Naive thymus-derived CD4-positive, alpha-beta T cell (primary cell): ENCODE measurements at regions not wholly inside any gene's neighbourhood (a gene's known extent, or its start where the extent isn't known, plus 50 kb on each side); places are given as distances from the start of the nearest gene placed in this dataset.

Experiments
- ATAC-seq: fragments of 150-1000 bp; cut with Tn5 transposase; 2 replicates; pipeline ENCODE4 v1.10.0; 2021; ENCODE audit warnings: mild to moderate bottlenecking, moderate library complexity
- CTCF ChIA-PET: fragments of 350-600 bp; sonication (Branson Sonifier 250); formaldehyde crosslinking; loops from one replicate; lab custom pipeline; 2021; ENCODE audit warnings: antibody characterized with exemption; lab: Charles Lee
- POLR2A ChIA-PET: fragments of 350-600 bp; sonication (Branson Sonifier 250); formaldehyde crosslinking; loops from one replicate; lab custom pipeline; 2021; ENCODE audit warnings: antibody characterized with exemption, inconsistent platforms; lab: Charles Lee
- DNase-seq, 9 donors: peaks; one replicate each; pipeline versions ENCODE4 v3.0.0 to v3.0.0-alpha.2; 2020 to 2022; ENCODE audit warnings: mixed read lengths in 1 of 9
- H3K27ac ChIP-seq: one replicate; pipeline ENCODE4 v1.7.0; 2013; ENCODE audit warnings: mild to moderate bottlenecking, low read depth, low read length, moderate library complexity
- H3K27me3 ChIP-seq, 2 donors: one replicate each; pipeline ENCODE4 v1.7.0; 2013; ENCODE audit warnings: low read length in 2 of 2, mild to moderate bottlenecking in 2 of 2, moderate library complexity in 2 of 2; ENCODE audit not compliant: control insufficient read depth in 2 of 2, insufficient read depth in 2 of 2
- H3K36me3 ChIP-seq, 3 experiments: 1 replicate in 2 of 3; 2 replicates in 1 of 3; pipeline ENCODE4 v1.7.0; 2013; ENCODE audit warnings: low read length in 3 of 3, mild to moderate bottlenecking in 3 of 3, moderate library complexity in 1 of 3; ENCODE audit not compliant: insufficient read depth in 3 of 3, control insufficient read depth in 2 of 3
- H3K4me1 ChIP-seq, 2 donors: one replicate each; pipeline ENCODE4 v1.7.0; 2013; ENCODE audit warnings: low read length in 2 of 2, mild to moderate bottlenecking in 2 of 2, moderate library complexity in 1 of 2; ENCODE audit not compliant: control insufficient read depth in 2 of 2, insufficient read depth in 2 of 2
- H3K4me3 ChIP-seq: 2 replicates; pipeline ENCODE4 v1.7.0; 2013; ENCODE audit warnings: mild to moderate bottlenecking, low read length
- H3K9me3 ChIP-seq, 3 experiments: 1 replicate in 2 of 3; 2 replicates in 1 of 3; pipeline ENCODE4 v1.7.0; 2013; ENCODE audit warnings: low read length in 3 of 3; ENCODE audit not compliant: control insufficient read depth in 2 of 3
- H3K27ac Mint-ChIP-seq, 9 donors: one replicate each; pipeline ENCODE4 v1.8.0; 2020 to 2022; ENCODE audit warnings: mixed read lengths in 9 of 9, mild to moderate bottlenecking in 8 of 9, moderate library complexity in 5 of 9, inconsistent platforms in 2 of 9
- H3K27me3 Mint-ChIP-seq, 5 donors: one replicate each; pipeline ENCODE4 v1.8.0; 2021 to 2022; ENCODE audit warnings: mixed read lengths in 5 of 5, mild to moderate bottlenecking in 1 of 5
- H3K36me3 Mint-ChIP-seq, 5 donors: one replicate each; pipeline ENCODE4 v1.8.0; 2020 to 2022; ENCODE audit warnings: mixed read lengths in 5 of 5, mild to moderate bottlenecking in 3 of 5, inconsistent platforms in 1 of 5
- H3K4me1 Mint-ChIP-seq, 7 donors: one replicate each; pipeline ENCODE4 v1.8.0; 2020 to 2022; ENCODE audit warnings: mixed read lengths in 7 of 7, mild to moderate bottlenecking in 3 of 7, inconsistent platforms in 1 of 7
- H3K4me3 Mint-ChIP-seq, 10 donors: one replicate each; pipeline ENCODE4 v1.8.0; 2020 to 2022; ENCODE audit warnings: mild to moderate bottlenecking in 10 of 10, mixed read lengths in 10 of 10, moderate library complexity in 6 of 10, inconsistent platforms in 2 of 10
- H3K9me3 Mint-ChIP-seq, 11 donors: one replicate each; pipeline ENCODE4 v1.8.0; 2020 to 2022; ENCODE audit warnings: mixed read lengths in 11 of 11, mild to moderate bottlenecking in 4 of 11, inconsistent platforms in 1 of 11, moderate library complexity in 1 of 11
- intact Hi-C, 2 donors: fragments of 100-400 bp; cut with micrococcal nuclease; formaldehyde crosslinking; loops; one replicate each; pipeline ENCODE4 v1.15.1; 2023

DNA sequence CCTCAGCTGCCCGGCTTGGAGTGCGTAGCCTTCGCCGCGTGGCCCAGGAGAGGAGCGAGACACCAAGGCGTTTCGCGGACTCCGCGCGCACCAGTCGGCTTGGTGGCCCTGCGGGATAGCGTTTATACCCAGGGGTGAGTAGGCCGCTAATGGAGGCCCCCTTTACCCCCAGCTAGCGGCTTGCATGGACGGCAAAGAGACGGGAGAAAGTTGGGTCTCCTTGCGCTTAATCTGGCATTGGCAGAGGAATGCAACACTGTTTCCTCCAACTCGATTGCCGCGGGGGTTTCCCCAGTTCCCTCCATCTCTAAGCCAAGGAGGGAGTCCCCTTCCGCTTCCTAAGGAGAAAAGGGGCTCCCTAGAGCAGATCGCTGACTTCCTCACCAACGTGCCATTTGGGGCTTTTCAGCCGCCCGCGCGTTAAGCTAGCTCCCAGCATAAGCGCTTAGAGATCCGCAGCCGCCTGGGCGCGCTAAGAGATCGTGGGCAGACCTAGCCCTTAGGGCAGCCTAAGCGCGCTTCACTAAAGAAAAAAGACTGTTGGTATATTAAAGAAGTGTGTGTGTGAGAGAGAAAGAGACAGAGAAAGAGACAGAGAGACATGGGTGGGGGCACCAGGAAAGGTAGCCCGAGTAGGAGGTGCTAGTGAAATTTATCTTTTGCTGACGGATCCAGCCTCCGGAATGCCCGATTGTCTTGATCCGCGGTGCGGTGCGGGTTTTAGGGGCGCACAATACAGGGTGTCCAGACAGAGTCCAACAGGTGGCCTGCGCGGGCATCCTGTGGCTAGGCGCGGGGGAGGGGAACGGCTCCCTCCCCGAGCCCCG lies 597.9 kb upstream of the SGCD start:
- no peaks in the 10 kb centered on the region for H3K36me3 ChIP-seq
- peaks cover 0 to 4% (median 0%) of the 10 kb centered on the region in 7 donors for H3K4me1 Mint-ChIP-seq
- H3K27me3 ChIP-seq: peaks cover 0 to 7% of the 10 kb centered on the region in 2 donors
- peaks cover 0 to 19% (median 6%) of the 10 kb centered on the region in 11 donors for H3K9me3 Mint-ChIP-seq
- peaks cover 55 to 67% (median 61%) of the 10 kb centered on the region in 5 donors for H3K27me3 Mint-ChIP-seq
- no peak overlapping the region for H3K27ac Mint-ChIP-seq
- ATAC-seq (no peak), DNase-seq (peak in 1 of 9 donors; percentile 2)
- intact Hi-C loops: loop anchor here in 1 of 2 donors (10.0 kb wide), 1 partner anchor 1254 kb away; the partner anchor contains the start of gene HAND1
- ChIA-PET CTCF (no interaction called here), POLR2A (no interaction called here)
- H3K4me3 Mint-ChIP-seq: peak overlapping the region in 1 of 10 donors; percentile 21
- no peak overlapping the region for H3K27ac ChIP-seq
- no peaks in the 10 kb centered on the region for H3K9me3 ChIP-seq
- no peak overlapping the region for H3K4me3 ChIP-seq
- peaks cover 0 to 12% (median 1%) of the 10 kb centered on the region in 5 donors for H3K36me3 Mint-ChIP-seq
- H3K4me1 ChIP-seq: no peaks in the 10 kb centered on the region

DNA sequence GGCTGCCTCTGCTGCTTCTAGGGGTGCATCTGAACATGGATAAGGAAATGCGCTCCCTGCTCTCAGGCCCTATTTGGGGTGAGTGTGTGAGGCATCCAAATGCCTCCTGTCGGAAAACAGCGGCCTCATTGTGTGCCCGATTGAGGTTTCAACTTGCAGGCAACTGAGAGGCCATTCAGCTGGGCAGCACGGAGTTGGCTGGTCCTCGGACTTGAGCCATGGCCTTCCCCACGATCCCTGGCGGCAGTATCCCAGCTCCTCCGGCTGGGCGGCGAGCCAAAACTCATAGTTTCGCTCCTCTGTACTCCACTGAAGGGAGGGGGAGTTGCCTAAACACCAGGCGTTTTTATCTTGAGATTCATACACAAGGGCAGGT lies 597.3 kb upstream of the SGCD start:
- ATAC-seq (no peak), DNase-seq (no peak)
- H3K9me3 ChIP-seq: no peaks in the 10 kb centered on the region
- peaks cover 0 to 7% of the 10 kb centered on the region in 2 donors for H3K27me3 ChIP-seq
- intact Hi-C loops: loop anchor here in 1 of 2 donors (10.0 kb wide), 1 partner anchor 1255 kb away; the partner anchor contains the start of gene HAND1
- H3K4me3 Mint-ChIP-seq: no peak overlapping the region
- no peak overlapping the region for H3K27ac Mint-ChIP-seq
- POLR2A ChIA-PET: no interaction called here
- CTCF ChIA-PET: no interaction called here
- H3K36me3 ChIP-seq: no peaks in the 10 kb centered on the region
- H3K27ac ChIP-seq: no peak overlapping the region
- peaks cover 55 to 67% (median 61%) of the 10 kb centered on the region in 5 donors for H3K27me3 Mint-ChIP-seq
- H3K4me3 ChIP-seq: no peak overlapping the region
- no peaks in the 10 kb centered on the region for H3K4me1 ChIP-seq
- H3K36me3 Mint-ChIP-seq: peaks cover 0 to 12% (median 1%) of the 10 kb centered on the region in 5 donors
- peaks cover 0 to 19% (median 6%) of the 10 kb centered on the region in 11 donors for H3K9me3 Mint-ChIP-seq
- H3K4me1 Mint-ChIP-seq: peaks cover 0 to 4% (median 0%) of the 10 kb centered on the region in 7 donors

- no peaks in the 10 kb centered on the region for H3K9me3 ChIP-seq
- H3K9me3 Mint-ChIP-seq: peaks cover 0 to 4% (median 0%) of the 10 kb centered on the region in 11 donors
- no peaks in the 10 kb centered on the region for H3K36me3 ChIP-seq
- no peak overlapping the region for H3K27ac Mint-ChIP-seq
- H3K27me3 Mint-ChIP-seq: peaks cover 25 to 53% (median 35%) of the 10 kb centered on the region in 5 donors
- ChIA-PET POLR2A (no interaction called here), CTCF (no interaction called here)
- DNase-seq (no peak), ATAC-seq (no peak)
- H3K4me1 Mint-ChIP-seq: peaks cover 0 to 4% (median 0%) of the 10 kb centered on the region in 7 donors
- H3K4me1 ChIP-seq: no peaks in the 10 kb centered on the region
- intact Hi-C loops: no loop called here
- peaks cover 0 to 4% (median 0%) of the 10 kb centered on the region in 5 donors for H3K36me3 Mint-ChIP-seq
- H3K27ac ChIP-seq: no peak overlapping the region
- H3K4me3 Mint-ChIP-seq: no peak overlapping the region
- no peak overlapping the region for H3K4me3 ChIP-seq
- H3K27me3 ChIP-seq: peaks cover 0 to 7% of the 10 kb centered on the region in 2 donors
Measured at GRCh38 chr5:155732587-155733376, 594.2 kb upstream of the SGCD start.

GRCh38 chr5:155733935-155734334 lies 593.0 kb upstream of the SGCD start:
- no peaks in the 10 kb centered on the region for H3K4me1 ChIP-seq
- CTCF ChIA-PET: no interaction called here

GRCh38 chr5:155735388-155735787 lies 591.6 kb upstream of the SGCD start:
- Histone ChIP-seq H3K27ac (no peak overlapping the region), H3K4me1 (no peaks in the 10 kb centered on the region), H3K9me3 (no peaks in the 10 kb centered on the region), H3K36me3 (no peaks in the 10 kb centered on the region), H3K27me3 (peaks cover 0 to 3% of the 10 kb centered on the region in 2 donors), H3K4me3 (no peak overlapping the region)
- Mint-ChIP-seq H3K4me1 (no peaks in the 10 kb centered on the region), H3K27ac (no peak overlapping the region), H3K9me3 (peaks cover 0 to 4% (median 0%) of the 10 kb centered on the region in 11 donors), H3K4me3 (no peak overlapping the region), H3K36me3 (no peaks in the 10 kb centered on the region), H3K27me3 (peaks cover 14 to 48% (median 18%) of the 10 kb centered on the region in 5 donors)
- intact Hi-C loops: no loop called here
- POLR2A ChIA-PET: no interaction called here
- ATAC-seq (no peak), DNase-seq (no peak)
- CTCF ChIA-PET: no interaction called here

More at GRCh38 chr5:155733935-155734334, 593.0 kb upstream of the SGCD start:
- ATAC-seq (no peak), DNase-seq (no peak)
- no peak overlapping the region for H3K27ac Mint-ChIP-seq
- H3K4me3 ChIP-seq: no peak overlapping the region
- no peaks in the 10 kb centered on the region for H3K36me3 ChIP-seq
- peaks cover 0 to 4% (median 0%) of the 10 kb centered on the region in 5 donors for H3K36me3 Mint-ChIP-seq
- intact Hi-C loops: no loop called here
- H3K4me3 Mint-ChIP-seq: no peak overlapping the region
- H3K4me1 Mint-ChIP-seq: peaks cover 0 to 4% (median 0%) of the 10 kb centered on the region in 7 donors
- peaks cover 0 to 4% (median 4%) of the 10 kb centered on the region in 11 donors for H3K9me3 Mint-ChIP-seq
- peaks cover 25 to 61% (median 32%) of the 10 kb centered on the region in 5 donors for H3K27me3 Mint-ChIP-seq
- POLR2A ChIA-PET: no interaction called here
- no peaks in the 10 kb centered on the region for H3K9me3 ChIP-seq
- H3K27me3 ChIP-seq: peaks cover 0 to 7% of the 10 kb centered on the region in 2 donors
- no peak overlapping the region for H3K27ac ChIP-seq

DNA sequence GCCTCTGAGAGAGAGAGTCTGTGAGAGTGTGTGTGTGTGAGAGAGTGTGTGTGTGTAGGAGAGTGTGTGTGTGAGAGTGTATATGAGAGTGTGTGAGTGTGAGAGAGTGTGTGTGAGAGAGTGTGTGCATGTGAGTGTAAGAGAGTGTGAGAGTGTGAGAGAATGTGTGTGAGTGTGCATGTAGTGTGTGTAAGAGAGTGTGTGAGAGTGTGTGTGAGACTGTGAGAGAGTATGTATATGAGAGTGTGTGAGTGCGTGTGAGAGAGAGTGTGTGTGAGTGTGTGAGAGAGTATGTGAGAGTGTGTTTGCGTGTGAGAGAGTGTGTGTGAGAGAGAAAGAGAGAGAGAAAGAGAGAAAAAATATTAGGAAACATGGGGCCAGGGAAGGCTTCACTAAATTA lies 588.3 kb upstream of the SGCD start:
- no peak overlapping the region for H3K27ac Mint-ChIP-seq
- no peak for DNase-seq
- intact Hi-C loops: no loop called here
- Histone ChIP-seq H3K9me3 (no peaks in the 10 kb centered on the region), H3K27me3 (no peaks in the 10 kb centered on the region), H3K4me1 (no peaks in the 10 kb centered on the region), H3K4me3 (no peak overlapping the region), H3K36me3 (no peaks in the 10 kb centered on the region), H3K27ac (no peak overlapping the region)
- peaks cover 0 to 4% (median 0%) of the 10 kb centered on the region in 11 donors for H3K9me3 Mint-ChIP-seq
- ChIA-PET POLR2A (no interaction called here), CTCF (no interaction called here)
- ATAC-seq: no peak
- peaks cover 0 to 23% (median 0%) of the 10 kb centered on the region in 5 donors for H3K27me3 Mint-ChIP-seq
- no peaks in the 10 kb centered on the region for H3K4me1 Mint-ChIP-seq
- no peaks in the 10 kb centered on the region for H3K36me3 Mint-ChIP-seq
- no peak overlapping the region for H3K4me3 Mint-ChIP-seq
